Spinal cord (tissue), 9 donors: ENCODE measurements at regions not wholly inside any gene's neighbourhood (a gene's known extent, or its start where the extent isn't known, plus 50 kb on each side); places are given as distances from the start of the nearest gene placed in this dataset.

Experiments
- DNase-seq, 6 donors: peaks; one replicate each; pipeline versions ENCODE4 v3.0.0 to v3.0.0-alpha.2; 2013 to 2015; ENCODE audit warnings: low spot score in 6 of 6, low read depth in 4 of 6
- H3K27ac ChIP-seq: one replicate; pipeline ENCODE4 v1.5.1; 2013; ENCODE audit warnings: low read depth, low read length, control low read depth
- H3K27me3 ChIP-seq: one replicate; pipeline ENCODE4 v1.6.1; 2013; ENCODE audit warnings: low read length; ENCODE audit not compliant: control insufficient read depth, insufficient read depth
- H3K36me3 ChIP-seq: one replicate; pipeline ENCODE4 v1.6.1; 2013; ENCODE audit warnings: low read length; ENCODE audit not compliant: control insufficient read depth, insufficient read depth
- H3K4me1 ChIP-seq: one replicate; pipeline ENCODE4 v1.6.1; 2013; ENCODE audit warnings: low read length; ENCODE audit not compliant: control insufficient read depth, insufficient read depth
- H3K4me3 ChIP-seq: one replicate; pipeline ENCODE4 v1.5.1; 2013; ENCODE audit warnings: low read depth, low read length, control low read depth
- H3K9me3 ChIP-seq: one replicate; pipeline ENCODE4 v1.6.1; 2013; ENCODE audit warnings: low read length; ENCODE audit not compliant: control insufficient read depth, insufficient read depth
- WGBS: methylation state at CpG from one replicate; pipeline ENCODE4 v1.1.5; 2013; ENCODE audit warnings: missing lambda C conversion rate; ENCODE audit not compliant: insufficient coverage; 5-methylcytosine and 5-hydroxymethylcytosine counted together
- donor health status: healthy.

DNA sequence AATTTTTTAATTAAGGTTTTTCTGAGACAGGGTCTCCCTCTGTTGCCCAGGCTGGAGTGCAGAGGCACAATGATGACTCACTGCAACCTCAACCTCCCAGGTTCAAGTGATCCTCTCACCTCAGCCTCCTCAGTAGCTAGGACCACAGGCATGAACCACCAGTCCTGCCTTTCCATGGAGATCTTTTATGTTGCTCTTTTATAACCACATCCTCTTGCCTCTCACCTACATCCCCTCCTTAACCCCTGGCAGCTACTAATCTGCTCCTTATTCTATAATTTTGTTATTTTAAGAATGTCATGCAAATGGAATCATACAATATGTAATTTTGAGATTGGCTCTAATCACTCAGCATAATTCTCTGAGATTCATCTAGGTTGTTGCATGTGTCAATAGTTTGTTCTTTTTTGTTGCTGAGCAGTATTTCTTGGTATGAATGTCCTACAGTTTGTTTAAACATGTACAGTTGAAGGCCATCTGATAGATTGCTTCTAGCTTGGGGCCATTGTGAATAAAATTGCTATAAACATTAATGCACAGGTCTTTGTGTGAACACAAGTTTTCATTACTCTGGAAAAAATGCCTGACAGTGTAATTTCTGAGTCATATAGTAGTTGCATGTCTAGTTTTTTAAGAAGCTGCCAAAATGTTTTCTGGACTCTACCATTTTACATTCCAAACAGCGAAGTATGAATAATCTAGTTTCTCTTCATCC lies 249.2 kb upstream of the AMIGO2 start:
- Histone ChIP-seq H3K9me3 (peaks cover 2% of the 10 kb centered on the region), H3K4me3 (no peak overlapping the region), H3K36me3 (no peaks in the 10 kb centered on the region), H3K27ac (no peak overlapping the region), H3K4me1 (no peaks in the 10 kb centered on the region), H3K27me3 (no peaks in the 10 kb centered on the region)
- WGBS: no CpG with 5 or more reads among the region's 1 CpG
- no peak for DNase-seq

DNA sequence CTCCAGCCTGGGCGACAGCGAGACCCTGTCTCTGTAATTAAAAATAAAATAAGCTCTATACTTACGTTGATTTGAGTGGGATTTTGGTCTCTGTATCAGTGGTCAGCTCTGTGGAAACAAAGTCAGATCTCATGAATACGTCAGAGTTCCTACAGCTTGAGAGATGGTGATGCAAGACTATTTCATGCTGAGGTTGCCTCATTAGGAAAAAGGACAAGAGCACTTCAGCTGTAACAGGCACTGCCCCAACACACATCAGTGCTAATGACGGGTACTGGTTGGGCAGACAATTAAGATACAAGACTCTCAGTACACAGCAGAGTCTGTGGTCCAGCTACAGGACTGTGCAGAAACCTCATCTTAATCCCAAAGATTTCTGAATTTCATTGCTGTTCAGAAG lies 246.4 kb upstream of the AMIGO2 start:
- no peak for DNase-seq
- Histone ChIP-seq H3K4me3 (no peak overlapping the region), H3K9me3 (no peaks in the 10 kb centered on the region), H3K27ac (no peak overlapping the region), H3K36me3 (no peaks in the 10 kb centered on the region), H3K27me3 (no peaks in the 10 kb centered on the region), H3K4me1 (no peaks in the 10 kb centered on the region)
- whole genome bisulfite sequencing: 75% methylated on average over 1 of the region's 5 CpGs

GRCh38 chr12:47323802-47324201 lies 244.0 kb upstream of the AMIGO2 start:
- no peaks in the 10 kb centered on the region for H3K9me3 ChIP-seq
- H3K36me3 ChIP-seq: no peaks in the 10 kb centered on the region
- DNase-seq: no peak
- no peaks in the 10 kb centered on the region for H3K27me3 ChIP-seq
- H3K27ac ChIP-seq: no peak overlapping the region
- no CpG with 5 or more reads among the region's 2 CpGs for WGBS
- no peak overlapping the region for H3K4me3 ChIP-seq
- no peaks in the 10 kb centered on the region for H3K4me1 ChIP-seq

- no peaks in the 10 kb centered on the region for H3K4me1 ChIP-seq
- H3K36me3 ChIP-seq: no peaks in the 10 kb centered on the region
- no peak overlapping the region for H3K4me3 ChIP-seq
- no CpG with 5 or more reads among the region's 2 CpGs for WGBS
- DNase-seq: no peak
- H3K27me3 ChIP-seq: no peaks in the 10 kb centered on the region
- H3K9me3 ChIP-seq: no peaks in the 10 kb centered on the region
- no peak overlapping the region for H3K27ac ChIP-seq
These were observed 241.7 kb upstream of the AMIGO2 start for GRCh38 chr12:47321436-47321835.

GRCh38 chr12:47319746-47320145 lies 240.0 kb upstream of the AMIGO2 start:
- no peaks in the 10 kb centered on the region for H3K36me3 ChIP-seq
- WGBS: 100% methylated on average over 1 of the region's 1 CpG
- H3K9me3 ChIP-seq: no peaks in the 10 kb centered on the region
- no peaks in the 10 kb centered on the region for H3K4me1 ChIP-seq
- H3K27ac ChIP-seq: no peak overlapping the region
- no peak overlapping the region for H3K4me3 ChIP-seq
- H3K27me3 ChIP-seq: no peaks in the 10 kb centered on the region
- DNase-seq: no peak

GRCh38 chr12:47318963-47319362 lies 239.2 kb upstream of the AMIGO2 start:
- WGBS: 100% methylated on average over 1 of the region's 4 CpGs
- no peaks in the 10 kb centered on the region for H3K4me1 ChIP-seq
- DNase-seq: no peak
- no peaks in the 10 kb centered on the region for H3K27me3 ChIP-seq
- H3K9me3 ChIP-seq: no peaks in the 10 kb centered on the region
- no peak overlapping the region for H3K4me3 ChIP-seq
- no peaks in the 10 kb centered on the region for H3K36me3 ChIP-seq
- H3K27ac ChIP-seq: no peak overlapping the region

- H3K9me3 ChIP-seq: no peaks in the 10 kb centered on the region
- H3K4me3 ChIP-seq: no peak overlapping the region
- no peak for DNase-seq
- no peaks in the 10 kb centered on the region for H3K36me3 ChIP-seq
- WGBS: 84% methylated on average over 9 of the region's 11 CpGs
- H3K27ac ChIP-seq: no peak overlapping the region
- no peaks in the 10 kb centered on the region for H3K4me1 ChIP-seq
- no peaks in the 10 kb centered on the region for H3K27me3 ChIP-seq
These were observed 237.6 kb upstream of the AMIGO2 start for GRCh38 chr12:47317175-47317915.

DNA sequence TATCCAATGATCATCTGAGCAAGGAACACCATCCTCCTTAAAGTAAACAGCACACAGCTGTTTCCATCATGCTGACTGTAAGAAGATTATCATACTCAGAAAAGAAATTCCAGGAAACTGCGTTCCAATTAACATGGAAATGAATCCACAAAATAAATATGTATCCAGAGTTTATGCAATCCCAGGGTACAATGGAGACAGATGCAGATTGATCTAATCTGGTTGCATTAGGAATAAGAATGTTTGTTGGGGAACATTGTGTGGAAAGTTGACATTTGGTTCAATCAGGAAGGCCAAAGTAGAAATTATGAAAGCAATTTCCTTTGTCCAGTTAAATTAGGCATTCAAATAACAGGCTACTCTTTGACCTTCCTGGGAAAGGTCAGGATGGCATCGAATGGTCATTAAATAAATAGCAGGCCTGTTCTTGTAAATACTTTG lies 236.9 kb upstream of the AMIGO2 start:
- Histone ChIP-seq H3K27me3 (no peaks in the 10 kb centered on the region), H3K9me3 (no peaks in the 10 kb centered on the region), H3K4me1 (no peaks in the 10 kb centered on the region), H3K27ac (no peak overlapping the region), H3K36me3 (no peaks in the 10 kb centered on the region), H3K4me3 (no peak overlapping the region)
- no peak for DNase-seq
- no CpG with 5 or more reads among the region's 2 CpGs for WGBS

DNA sequence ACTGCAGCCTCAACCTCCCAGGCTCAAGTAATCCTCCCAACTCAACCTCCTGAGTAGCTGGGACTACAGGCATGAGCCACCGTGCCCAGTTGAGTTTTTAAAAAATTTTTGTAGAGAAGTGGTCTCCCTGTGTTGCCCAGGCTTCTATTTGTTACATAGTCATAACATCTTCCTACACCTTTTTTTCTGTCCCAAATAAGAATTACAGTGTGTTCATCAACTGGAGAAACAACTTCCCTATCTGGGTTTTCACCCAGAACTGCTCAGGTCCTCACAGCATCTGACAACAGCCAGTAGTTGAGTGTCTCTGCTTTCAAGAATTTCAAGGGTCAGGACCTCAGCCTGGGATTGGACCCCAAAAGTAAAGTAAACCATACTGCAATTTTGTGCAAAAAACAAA lies 235.2 kb upstream of the AMIGO2 start:
- H3K27ac ChIP-seq: no peak overlapping the region
- H3K36me3 ChIP-seq: no peaks in the 10 kb centered on the region
- no CpG with 5 or more reads among the region's 1 CpG for WGBS
- DNase-seq: no peak
- H3K4me1 ChIP-seq: no peaks in the 10 kb centered on the region
- no peaks in the 10 kb centered on the region for H3K27me3 ChIP-seq
- no peaks in the 10 kb centered on the region for H3K9me3 ChIP-seq
- H3K4me3 ChIP-seq: no peak overlapping the region
